CD14-positive monocyte (primary cell): ENCODE measurements at regions not wholly inside any gene's neighbourhood (a gene's known extent, or its start where the extent isn't known, plus 50 kb on each side); places are given as distances from the start of the nearest gene placed in this dataset.

Experiments
- DNase-seq, 3 donors: peaks; one replicate each; pipeline ENCODE4 v3.0.0-alpha.2; 2011 to 2022
- H2AFZ ChIP-seq: 2 replicates; pipeline ENCODE4 v1.6.0; 2012; ENCODE audit warnings: mild to moderate bottlenecking, low read depth, low read length, inconsistent platforms; ENCODE audit not compliant: insufficient read depth, poor library complexity, severe bottlenecking
- H3K27ac ChIP-seq, 2 donors: 1 replicate in 1 of 2; 2 replicates in 1 of 2; pipeline ENCODE4 v1.5.1; 2012 to 2013; ENCODE audit warnings: low read length in 2 of 2, control low read depth in 1 of 2, inconsistent platforms in 1 of 2, low read depth in 1 of 2, mild to moderate bottlenecking in 1 of 2
- H3K27me3 ChIP-seq, 2 donors: one replicate each; pipeline versions ENCODE4 v1.6.0 to v1.6.1; 2011 to 2013; ENCODE audit warnings: low read length in 2 of 2; ENCODE audit not compliant: control insufficient read depth in 2 of 2, insufficient read depth in 2 of 2
- H3K36me3 ChIP-seq, 2 donors: replicated peaks in 1 of 2; 1 replicate in 1 of 2; 2 replicates in 1 of 2; pipeline versions ENCODE4 v1.5.1 to v1.6.1; 2012 to 2013; ENCODE audit warnings: low read length in 2 of 2, control low read depth in 1 of 2, inconsistent platforms in 1 of 2, mild to moderate bottlenecking in 1 of 2; ENCODE audit not compliant: insufficient read depth in 2 of 2, control insufficient read depth in 1 of 2
- H3K4me1 ChIP-seq, 2 donors: 1 replicate in 1 of 2; 2 replicates in 1 of 2; pipeline versions ENCODE4 v1.5.1 to v1.6.1; 2012 to 2013; ENCODE audit warnings: low read length in 2 of 2, control low read depth in 1 of 2, inconsistent platforms in 1 of 2, mild to moderate bottlenecking in 1 of 2, moderate library complexity in 1 of 2; ENCODE audit not compliant: insufficient read depth in 2 of 2, control insufficient read depth in 1 of 2
- H3K4me2 ChIP-seq: replicated peaks from 2 replicates; pipeline ENCODE3; 2012; ENCODE audit warnings: low read length, moderate library complexity, mild to moderate bottlenecking; ENCODE audit not compliant: poor library complexity, severe bottlenecking; ENCODE audit errors: extremely low read depth
- H3K4me3 ChIP-seq, 3 experiments: fragments of 200-600 bp in 1 of 3; sonication (generic) in 1 of 3; replicated peaks in 1 of 3; 1 replicate in 2 of 3; 2 replicates in 1 of 3; pipeline ENCODE4 v1.5.1; 2011 to 2013; ENCODE audit warnings: low read length in 3 of 3, mild to moderate bottlenecking in 3 of 3, control low read depth in 2 of 3, low read depth in 2 of 3, inconsistent platforms in 1 of 3, moderate library complexity in 1 of 3
- H3K79me2 ChIP-seq: 2 replicates; pipeline ENCODE4 v1.6.0; 2012; ENCODE audit warnings: mild to moderate bottlenecking, control low read depth, inconsistent platforms, low read length, moderate library complexity; ENCODE audit not compliant: insufficient read depth
- H3K9ac ChIP-seq: 2 replicates; pipeline ENCODE4 v1.6.0; 2017; ENCODE audit warnings: low read length, mild to moderate bottlenecking; ENCODE audit not compliant: insufficient read depth, poor library complexity, severe bottlenecking
- H3K9me3 ChIP-seq, 2 donors: replicated peaks in 1 of 2; 1 replicate in 1 of 2; 2 replicates in 1 of 2; pipeline versions ENCODE4 v1.5.1 to v1.6.1; 2012 to 2013; ENCODE audit warnings: low read length in 2 of 2, control low read depth in 1 of 2; ENCODE audit not compliant: control insufficient read depth in 1 of 2, insufficient read depth in 1 of 2
- H4K20me1 ChIP-seq: 2 replicates; pipeline ENCODE4 v1.6.0; 2012; ENCODE audit warnings: mild to moderate bottlenecking, low read length, control low read depth, moderate library complexity; ENCODE audit not compliant: insufficient read depth
- H3K27ac Mint-ChIP-seq, 7 donors: one replicate each; pipeline ENCODE4 v1.8.0; 2020; ENCODE audit warnings: mild to moderate bottlenecking in 7 of 7, mixed read lengths in 7 of 7, moderate library complexity in 6 of 7, inconsistent platforms in 2 of 7
- H3K27me3 Mint-ChIP-seq, 3 donors: one replicate each; pipeline ENCODE4 v1.8.0; 2021 to 2022; ENCODE audit warnings: low read depth in 3 of 3, mild to moderate bottlenecking in 3 of 3, mixed read lengths in 3 of 3, moderate library complexity in 3 of 3, inconsistent platforms in 1 of 3
- H3K36me3 Mint-ChIP-seq, 2 donors: one replicate each; pipeline ENCODE4 v1.8.0; 2020; ENCODE audit warnings: mixed read lengths in 2 of 2, inconsistent platforms in 1 of 2, mild to moderate bottlenecking in 1 of 2
- H3K4me1 Mint-ChIP-seq: one replicate; pipeline ENCODE4 v1.8.0; 2020; ENCODE audit warnings: mild to moderate bottlenecking, mixed read lengths
- H3K4me3 Mint-ChIP-seq, 2 donors: one replicate each; pipeline ENCODE4 v1.8.0; 2020; ENCODE audit warnings: mild to moderate bottlenecking in 2 of 2, mixed read lengths in 2 of 2, moderate library complexity in 1 of 2
- H3K9me3 Mint-ChIP-seq, 7 donors: one replicate each; pipeline ENCODE4 v1.8.0; 2020 to 2022; ENCODE audit warnings: mixed read lengths in 7 of 7, mild to moderate bottlenecking in 6 of 7, moderate library complexity in 6 of 7, inconsistent platforms in 2 of 7
- CTCF ChIP-seq: fragments of 200-600 bp; IDR thresholded peaks from one replicate; pipeline ENCODE4 v1.8.0; 2022; ENCODE audit warnings: antibody characterized with exemption, mild to moderate bottlenecking
- WGBS: methylation state at CpG from one replicate; pipeline ENCODE4 v1.1.5; 2013; ENCODE audit warnings: missing lambda C conversion rate; ENCODE audit not compliant: insufficient coverage; 5-methylcytosine and 5-hydroxymethylcytosine counted together
- intact Hi-C, 2 donors: fragments of 100-400 bp; cut with micrococcal nuclease; formaldehyde crosslinking; loops; one replicate each; pipeline versions ENCODE4 v1.15.0 to v1.15.1; 2023

- no peak overlapping the region for H3K4me3 ChIP-seq
- H3K9me3 Mint-ChIP-seq: peaks cover 0 to 25% (median 6%) of the 10 kb centered on the region in 7 donors
- peaks cover 47 to 52% of the 10 kb centered on the region in 2 donors for H3K4me1 ChIP-seq
- intact Hi-C loops: no loop called here
- H3K27me3 ChIP-seq: no peaks in the 10 kb centered on the region
- no peak for TF ChIP-seq CTCF
- H3K4me2 ChIP-seq: no peak overlapping the region
- peak overlapping the region; percentile 35 for H2AFZ ChIP-seq
- H3K9me3 ChIP-seq: peaks cover 0 to 6% of the 10 kb centered on the region in 2 donors
- H3K27ac ChIP-seq: peak overlapping the region in 1 of 2 donors; percentile 41
- no peaks in the 10 kb centered on the region for H3K79me2 ChIP-seq
- H3K27ac Mint-ChIP-seq: peak overlapping the region; percentile 57 to 96 (median 87)
- no CpG with 5 or more reads among the region's 12 CpGs for WGBS
- no peaks in the 10 kb centered on the region for H4K20me1 ChIP-seq
- H3K27me3 Mint-ChIP-seq: peaks cover 0 to 7% (median 1%) of the 10 kb centered on the region in 3 donors
- H3K36me3 ChIP-seq: no peaks in the 10 kb centered on the region
- peak; percentile 51 to 63 (median 54) for DNase-seq
- H3K9ac ChIP-seq: no peak overlapping the region
- no peak overlapping the region for H3K4me3 Mint-ChIP-seq
- peaks cover 0 to 3% of the 10 kb centered on the region in 2 donors for H3K36me3 Mint-ChIP-seq
- peaks cover 37% of the 10 kb centered on the region for H3K4me1 Mint-ChIP-seq
Observed at GRCh38 chrX:39779952-39780783, 317.6 kb downstream of the BCOR start.

DNA sequence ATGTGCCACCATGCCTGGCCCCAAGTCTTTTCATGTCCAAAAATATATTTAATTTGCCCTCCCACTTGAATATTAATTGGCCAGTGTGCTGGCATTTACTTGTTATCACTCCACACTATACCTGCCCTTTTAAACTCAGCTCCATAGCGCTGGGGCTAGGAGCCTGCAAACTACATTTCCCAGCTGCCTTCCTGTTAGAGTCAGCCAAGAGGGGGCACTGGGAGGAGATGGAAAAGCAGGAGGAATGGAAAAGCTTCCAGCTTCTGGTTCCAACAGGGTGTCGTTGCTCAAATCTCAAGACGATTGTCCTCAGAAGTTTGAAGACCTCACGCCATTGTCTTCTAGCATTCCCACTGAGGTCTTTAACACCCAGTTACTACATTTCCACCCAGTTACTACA lies 315.5 kb downstream of the BCOR start:
- Histone ChIP-seq H3K4me1 (peaks cover 33 to 38% of the 10 kb centered on the region in 2 donors), H3K36me3 (no peaks in the 10 kb centered on the region), H3K9ac (no peak overlapping the region), H3K9me3 (peaks cover 0 to 6% of the 10 kb centered on the region in 2 donors), H3K27ac (no peak overlapping the region), H3K4me2 (no peak overlapping the region), H2AFZ (no peak overlapping the region), H3K4me3 (no peak overlapping the region), H4K20me1 (no peaks in the 10 kb centered on the region), H3K79me2 (no peaks in the 10 kb centered on the region), H3K27me3 (no peaks in the 10 kb centered on the region)
- Mint-ChIP-seq H3K27ac (no peak overlapping the region), H3K27me3 (peaks cover 0 to 9% (median 1%) of the 10 kb centered on the region in 3 donors), H3K4me1 (peaks cover 30% of the 10 kb centered on the region), H3K36me3 (peaks cover 0 to 3% of the 10 kb centered on the region in 2 donors), H3K9me3 (peaks cover 0 to 27% (median 6%) of the 10 kb centered on the region in 7 donors), H3K4me3 (no peak overlapping the region)
- intact Hi-C loops: no loop called here
- no CpG with 5 or more reads among the region's 4 CpGs for WGBS
- DNase-seq: no peak
- no peak for TF ChIP-seq CTCF
